PC-9 (cell line): ENCODE measurements at regions not wholly inside any gene's neighbourhood (a gene's known extent, or its start where the extent isn't known, plus 50 kb on each side); places are given as distances from the start of the nearest gene placed in this dataset.
"Not testable (repeated sequence)": the region's sequence is repeated elsewhere in the genome, so short reads cannot be mapped to it uniquely, and the experiment has no call there.

Experiments
- BruUV-seq: library from RNA; stranded (reverse); fragments of 400-500 nt; replicated peaks from 2 replicates; lab custom pipeline; 2021; lab: Mats Ljungman, UMichigan
- CTCF ChIA-PET: fragments of 300-600 bp; sonication (Branson Sonifier 250); formaldehyde crosslinking; loops from one replicate; lab custom pipeline; 2022; ENCODE audit warnings: antibody characterized with exemption; lab: Charles Lee
- POLR2A ChIA-PET: fragments of 300-600 bp; sonication (Branson Sonifier 250); formaldehyde crosslinking; loops from one replicate; lab custom pipeline; 2022; ENCODE audit warnings: antibody characterized with exemption; ENCODE audit not compliant: unreplicated experiment; lab: Charles Lee
- DNase-seq, 2 experiments: peaks; one replicate each; pipeline versions ENCODE4 v3.0.0 to v3.0.0-alpha.2; 2015 to 2022; ENCODE audit warnings: mixed read lengths in 1 of 2
- H2AFZ ChIP-seq: fragments of 200-600 bp; sonication (generic); 2 replicates; pipeline ENCODE4 v1.8.1; 2017; ENCODE audit warnings: antibody characterized with exemption
- H3F3A ChIP-seq: fragments of 200-600 bp; sonication (generic); 2 replicates; pipeline ENCODE4 v1.8.1; 2017; ENCODE audit warnings: antibody characterized with exemption, mild to moderate bottlenecking, low read depth; ENCODE audit not compliant: insufficient read depth
- H3K27ac ChIP-seq: fragments of 200-600 bp; sonication (generic); 2 replicates; pipeline ENCODE4 v1.6.1; 2016; ENCODE audit warnings: mixed run types
- H3K27me3 ChIP-seq: fragments of 200-600 bp; sonication (generic); 2 replicates; pipeline ENCODE4 v1.6.1; 2016; ENCODE audit warnings: low read depth, mixed run types; ENCODE audit not compliant: insufficient read depth
- H3K36me3 ChIP-seq: fragments of 200-600 bp; sonication (generic); 2 replicates; pipeline ENCODE4 v1.6.1; 2016; ENCODE audit warnings: low read depth, mixed run types
- H3K4me1 ChIP-seq: fragments of 200-600 bp; sonication (generic); replicated peaks from 2 replicates; pipeline ENCODE4 v1.6.1; 2016; ENCODE audit warnings: mixed run types; ENCODE audit not compliant: insufficient read depth
- H3K4me2 ChIP-seq: fragments of 200-600 bp; sonication (generic); 2 replicates; pipeline ENCODE4 v1.6.1; 2017; ENCODE audit warnings: mixed run types
- H3K4me3 ChIP-seq: fragments of 200-600 bp; sonication (generic); 2 replicates; pipeline ENCODE4 v1.6.1; 2016; ENCODE audit warnings: mixed run types
- H3K79me2 ChIP-seq: fragments of 200-600 bp; sonication (generic); 2 replicates; pipeline ENCODE4 v1.6.1; 2017; ENCODE audit warnings: low read depth, mixed run types
- H3K9me2 ChIP-seq: fragments of 200-600 bp; sonication (generic); 2 replicates; pipeline ENCODE4 v1.8.1; 2017; ENCODE audit warnings: mild to moderate bottlenecking; ENCODE audit not compliant: insufficient read depth
- H3K9me3 ChIP-seq: fragments of 200-600 bp; sonication (generic); 2 replicates; pipeline ENCODE4 v1.8.1; 2016; ENCODE audit warnings: low read depth; ENCODE audit not compliant: insufficient read depth
- H4K20me1 ChIP-seq: fragments of 200-600 bp; sonication (generic); 2 replicates; pipeline ENCODE4 v1.8.1; 2017; ENCODE audit not compliant: insufficient read depth
- EZH2 ChIP-seq: fragments of 200-600 bp; sonication (generic); IDR thresholded peaks from 2 replicates; pipeline ENCODE4 v1.8.0; 2017; ENCODE audit warnings: antibody characterized with exemption, low read depth
- intact Hi-C: fragments of 100-400 bp; cut with micrococcal nuclease; formaldehyde crosslinking; loops from one replicate; pipeline ENCODE4 v1.10.0; 2022; ENCODE audit not compliant: unreplicated experiment
- TF ChIP-seq, protein P1 (sequence below): fragments of 200-600 bp; sonication (generic); conservative IDR thresholded peaks from 2 replicates; pipeline ENCODE4 v1.6.1; 2017; ENCODE audit warnings: mixed run types, antibody characterized with exemption, mild to moderate bottlenecking, moderate library complexity

DNA sequence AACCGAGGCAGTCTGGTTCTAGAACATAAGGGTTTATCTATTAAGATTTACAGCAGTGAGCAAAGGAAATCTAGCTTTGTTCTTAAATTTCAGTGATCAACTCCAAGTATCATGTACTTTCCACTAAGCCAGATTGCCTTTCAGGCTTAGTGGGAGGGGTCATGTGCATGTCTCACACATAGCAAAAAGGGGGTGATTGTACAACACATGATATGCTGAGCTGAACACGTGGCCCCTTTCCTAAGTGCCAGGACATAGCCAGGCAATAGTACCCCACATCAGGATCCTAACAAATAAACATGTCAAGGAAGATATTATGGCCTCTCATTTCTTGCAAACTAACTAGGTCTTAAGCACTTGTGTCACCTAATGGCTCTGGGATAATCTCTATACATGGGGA is 347.2 kb downstream of the C12orf75 start:
- Histone ChIP-seq H3K4me3 (no peak overlapping the region), H3K27ac (no peak overlapping the region), H4K20me1 (no peaks in the 10 kb centered on the region), H3K36me3 (no peaks in the 10 kb centered on the region), H3K4me1 (no peaks in the 10 kb centered on the region), H3K9me3 (no peaks in the 10 kb centered on the region; the same call in 1 of the 2 replicates), H3K27me3 (no peaks in the 10 kb centered on the region), H3F3A (no peaks in the 10 kb centered on the region), H3K4me2 (no peak overlapping the region), H3K79me2 (no peaks in the 10 kb centered on the region), H2AFZ (no peak overlapping the region; the same call in 1 of the 2 replicates), H3K9me2 (no peaks in the 10 kb centered on the region; the same call in 1 of the 2 replicates)
- no peak for DNase-seq
- intact Hi-C loops: no loop called here
- TF ChIP-seq, protein P1, sequence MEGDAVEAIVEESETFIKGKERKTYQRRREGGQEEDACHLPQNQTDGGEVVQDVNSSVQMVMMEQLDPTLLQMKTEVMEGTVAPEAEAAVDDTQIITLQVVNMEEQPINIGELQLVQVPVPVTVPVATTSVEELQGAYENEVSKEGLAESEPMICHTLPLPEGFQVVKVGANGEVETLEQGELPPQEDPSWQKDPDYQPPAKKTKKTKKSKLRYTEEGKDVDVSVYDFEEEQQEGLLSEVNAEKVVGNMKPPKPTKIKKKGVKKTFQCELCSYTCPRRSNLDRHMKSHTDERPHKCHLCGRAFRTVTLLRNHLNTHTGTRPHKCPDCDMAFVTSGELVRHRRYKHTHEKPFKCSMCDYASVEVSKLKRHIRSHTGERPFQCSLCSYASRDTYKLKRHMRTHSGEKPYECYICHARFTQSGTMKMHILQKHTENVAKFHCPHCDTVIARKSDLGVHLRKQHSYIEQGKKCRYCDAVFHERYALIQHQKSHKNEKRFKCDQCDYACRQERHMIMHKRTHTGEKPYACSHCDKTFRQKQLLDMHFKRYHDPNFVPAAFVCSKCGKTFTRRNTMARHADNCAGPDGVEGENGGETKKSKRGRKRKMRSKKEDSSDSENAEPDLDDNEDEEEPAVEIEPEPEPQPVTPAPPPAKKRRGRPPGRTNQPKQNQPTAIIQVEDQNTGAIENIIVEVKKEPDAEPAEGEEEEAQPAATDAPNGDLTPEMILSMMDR: no peak
- TF ChIP-seq EZH2: no peak
- no TSS peak for BruUV-seq
- ChIA-PET CTCF (no interaction called here), POLR2A (no interaction called here)

DNA sequence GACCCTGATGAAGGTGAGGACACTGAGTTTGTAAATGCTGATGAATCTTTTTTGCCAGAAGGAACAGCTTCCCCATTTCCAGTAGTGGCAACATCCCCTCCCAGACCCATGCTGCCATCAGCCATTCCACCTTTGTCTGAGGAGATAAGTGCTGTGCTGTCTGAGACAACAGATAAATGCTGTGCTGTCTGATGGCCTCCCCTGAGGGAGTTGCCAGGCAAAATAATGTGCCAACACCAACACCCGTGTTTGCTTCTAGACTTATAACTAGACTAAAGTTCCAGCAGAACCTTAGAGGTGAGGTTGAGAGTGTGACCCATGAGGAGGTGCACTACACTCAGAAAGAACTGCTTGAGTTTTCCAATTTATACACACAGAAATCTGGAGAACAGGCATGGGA is 349.5 kb downstream of the C12orf75 start:
- CTCF ChIA-PET: no interaction called here
- H3K79me2 ChIP-seq: no peaks in the 10 kb centered on the region

DNA sequence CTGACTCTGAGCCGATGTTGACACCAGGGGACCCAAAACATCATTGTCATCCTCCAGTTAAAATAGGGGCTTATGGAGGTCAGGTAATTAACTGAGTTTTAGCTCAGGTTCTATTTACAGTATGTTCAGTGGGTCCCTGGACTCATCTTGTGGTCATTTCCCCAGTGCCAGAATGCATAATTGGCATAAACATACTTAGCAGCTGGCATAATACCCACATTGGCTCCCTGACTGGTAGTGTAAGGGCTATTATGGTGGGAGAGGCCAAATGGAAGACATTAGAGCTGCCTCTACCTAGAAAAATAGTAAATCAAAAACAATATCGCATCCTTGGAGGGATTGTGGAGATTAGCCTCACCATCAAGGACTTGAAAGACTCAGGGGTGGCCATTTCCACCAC is 350.9 kb downstream of the C12orf75 start:
- Histone ChIP-seq H3K4me1 (no peaks in the 10 kb centered on the region), H3K9me3 (no peaks in the 10 kb centered on the region; the same call in 1 of the 2 replicates), H3K79me2 (no peaks in the 10 kb centered on the region), H3K27ac (no peak overlapping the region), H3K36me3 (no peaks in the 10 kb centered on the region), H2AFZ (no peak overlapping the region), H3K4me3 (no peak overlapping the region), H3F3A (no peaks in the 10 kb centered on the region), H3K9me2 (no peaks in the 10 kb centered on the region; the same call in 1 of the 2 replicates), H4K20me1 (no peaks in the 10 kb centered on the region), H3K4me2 (no peak overlapping the region), H3K27me3 (no peaks in the 10 kb centered on the region)
- TF ChIP-seq EZH2: no peak
- TF ChIP-seq, protein P1: no peak
- BruUV-seq: no TSS peak
- POLR2A ChIA-PET: no interaction called here
- intact Hi-C loops: no loop called here
- CTCF ChIA-PET: no interaction called here
- DNase-seq: no peak

More for the DNA sequence above, 349.5 kb downstream of the C12orf75 start:
- no peak overlapping the region for H2AFZ ChIP-seq
- H3K27ac ChIP-seq: no peak overlapping the region
- no peaks in the 10 kb centered on the region for H3K36me3 ChIP-seq
- no peaks in the 10 kb centered on the region for H3K27me3 ChIP-seq
- POLR2A ChIA-PET: no interaction called here
- TF ChIP-seq, protein P1: no peak
- no peak for TF ChIP-seq EZH2
- no peak overlapping the region for H3K4me3 ChIP-seq
- H3K4me1 ChIP-seq: no peaks in the 10 kb centered on the region
- no TSS peak for BruUV-seq
- intact Hi-C loops: no loop called here
- no peak for DNase-seq
- no peaks in the 10 kb centered on the region for H3F3A ChIP-seq
- H4K20me1 ChIP-seq: no peaks in the 10 kb centered on the region
- no peak overlapping the region for H3K4me2 ChIP-seq
- no peaks in the 10 kb centered on the region; the same call in 1 of the 2 replicates for H3K9me3 ChIP-seq
- no peaks in the 10 kb centered on the region; the same call in 1 of the 2 replicates for H3K9me2 ChIP-seq

DNA sequence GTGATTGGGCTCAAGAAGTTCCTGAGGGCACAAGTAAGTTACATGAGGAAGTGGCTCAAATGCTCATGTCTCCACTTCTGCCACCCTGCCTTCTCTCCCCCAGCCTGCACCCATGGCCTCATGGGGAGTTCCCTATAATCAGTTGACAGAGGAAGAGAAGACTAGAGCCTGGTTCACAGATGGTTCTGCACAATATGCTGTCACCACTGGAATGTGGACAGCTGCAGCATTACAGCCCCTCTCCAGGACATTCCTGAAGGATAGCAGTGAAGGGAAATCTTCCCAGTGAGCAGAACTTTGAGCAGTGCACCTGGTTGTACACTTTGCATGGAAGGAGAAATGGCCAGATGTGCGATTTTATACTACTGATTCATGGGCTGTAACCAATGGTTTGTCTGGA is 352.3 kb downstream of the C12orf75 start:
- H3K9me3 ChIP-seq, DNase-seq, H3K4me1 ChIP-seq, H3K4me2 ChIP-seq, H4K20me1 ChIP-seq, CTCF ChIA-PET, BruUV-seq, POLR2A ChIA-PET, H2AFZ ChIP-seq, H3K4me3 ChIP-seq, H3F3A ChIP-seq, H3K79me2 ChIP-seq, H3K9me2 ChIP-seq, intact Hi-C loops, H3K27me3 ChIP-seq, H3K36me3 ChIP-seq, H3K27ac ChIP-seq: not testable (repeated sequence)

DNA sequence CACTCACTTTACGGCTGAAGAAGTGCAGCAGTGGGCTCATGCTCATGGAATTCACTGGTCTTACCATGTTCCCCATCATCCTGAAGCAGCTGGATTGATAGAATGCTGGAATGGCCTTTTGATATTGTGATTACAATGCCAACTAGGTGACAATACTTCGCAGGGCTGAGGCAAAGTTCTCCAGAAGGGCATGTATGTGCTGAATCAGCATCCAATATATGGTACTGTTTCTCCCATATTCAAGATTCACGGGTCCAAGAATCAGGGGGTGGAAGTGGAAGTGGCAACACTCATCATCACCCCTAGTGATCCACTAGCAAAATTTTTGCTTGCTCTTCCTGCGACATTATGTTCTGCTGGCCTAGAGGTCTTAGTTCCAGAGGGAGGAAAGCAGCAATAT is 353.3 kb downstream of the C12orf75 start:
- H3F3A ChIP-seq, intact Hi-C loops, H3K27ac ChIP-seq, CTCF ChIA-PET, H2AFZ ChIP-seq, DNase-seq, H3K9me3 ChIP-seq, POLR2A ChIA-PET, H3K79me2 ChIP-seq, H3K4me3 ChIP-seq, H3K9me2 ChIP-seq, H4K20me1 ChIP-seq, BruUV-seq, H3K36me3 ChIP-seq, H3K4me1 ChIP-seq, H3K27me3 ChIP-seq, H3K4me2 ChIP-seq: not testable (repeated sequence)
